Activated naive CD8-positive, alpha-beta T cell treated with anti-CD3 and anti-CD28 coated beads, Interleukin-2, amount 50 U/mL, for 24 hours (primary cell): ENCODE measurements at regions not wholly inside any gene's neighbourhood (a gene's known extent, or its start where the extent isn't known, plus 50 kb on each side); places are given as distances from the start of the nearest gene placed in this dataset.

Experiments used
- ATAC-seq: fragments of 150-1000 bp; cut with Tn5 transposase; one replicate; pipeline ENCODE4 v1.10.0; 2021
- DNase-seq: peaks from one replicate; pipeline ENCODE4 v3.0.0; 2021
- H3K27ac Mint-ChIP-seq: one replicate; pipeline ENCODE4 v1.8.0; 2021; ENCODE audit warnings: mild to moderate bottlenecking, mixed read lengths
- H3K27me3 Mint-ChIP-seq: one replicate; pipeline ENCODE4 v1.8.0; 2021; ENCODE audit warnings: mixed read lengths
- H3K36me3 Mint-ChIP-seq: one replicate; pipeline ENCODE4 v1.8.0; 2021; ENCODE audit warnings: low read depth, mixed read lengths
- H3K4me1 Mint-ChIP-seq: one replicate; pipeline ENCODE4 v1.8.0; 2021; ENCODE audit warnings: mixed read lengths
- H3K4me3 Mint-ChIP-seq: one replicate; pipeline ENCODE4 v1.8.0; 2021; ENCODE audit warnings: mild to moderate bottlenecking, moderate library complexity, mixed read lengths
- H3K9me3 Mint-ChIP-seq: one replicate; pipeline ENCODE4 v1.8.0; 2021; ENCODE audit warnings: mixed read lengths

GRCh38 chr14:62528296-62528695 is 517.0 kb downstream of the KCNH5 start:
- Mint-ChIP-seq H3K4me1 (no peaks in the 10 kb centered on the region), H3K27me3 (no peaks in the 10 kb centered on the region), H3K36me3 (no peaks in the 10 kb centered on the region), H3K9me3 (peaks cover 10% of the 10 kb centered on the region), H3K27ac (no peak overlapping the region), H3K4me3 (no peak overlapping the region)
- no peak for ATAC-seq
- DNase-seq = no peak

- Mint-ChIP-seq H3K4me1 (no peaks in the 10 kb centered on the region), H3K36me3 (no peaks in the 10 kb centered on the region), H3K27ac (no peak overlapping the region), H3K4me3 (no peak overlapping the region), H3K27me3 (no peaks in the 10 kb centered on the region), H3K9me3 (peaks cover 7% of the 10 kb centered on the region)
- no peak for ATAC-seq
- DNase-seq = no peak
These were observed 513.1 kb downstream of the KCNH5 start for GRCh38 chr14:62532181-62532580.

- ATAC-seq = no peak
These were observed 498.3 kb downstream of the KCNH5 start for GRCh38 chr14:62546862-62547474.

GRCh38 chr14:62557416-62557815 is 487.8 kb downstream of the KCNH5 start:
- Mint-ChIP-seq H3K9me3 (peaks cover 4% of the 10 kb centered on the region), H3K4me1 (no peaks in the 10 kb centered on the region), H3K4me3 (no peak overlapping the region), H3K27ac (no peak overlapping the region), H3K27me3 (no peaks in the 10 kb centered on the region), H3K36me3 (no peaks in the 10 kb centered on the region)
- ATAC-seq (no peak), DNase-seq (no peak)

More at GRCh38 chr14:62546862-62547474, 498.3 kb downstream of the KCNH5 start:
- H3K4me3 Mint-ChIP-seq = no peak overlapping the region
- no peaks in the 10 kb centered on the region for H3K36me3 Mint-ChIP-seq
- H3K27me3 Mint-ChIP-seq = no peaks in the 10 kb centered on the region
- peaks cover 20% of the 10 kb centered on the region for H3K9me3 Mint-ChIP-seq
- no peak for DNase-seq
- H3K4me1 Mint-ChIP-seq = no peaks in the 10 kb centered on the region
- no peak overlapping the region for H3K27ac Mint-ChIP-seq

GRCh38 chr14:62558451-62558850 is 486.8 kb downstream of the KCNH5 start:
- H3K4me1 Mint-ChIP-seq = no peaks in the 10 kb centered on the region
- H3K9me3 Mint-ChIP-seq = peaks cover 3% of the 10 kb centered on the region
- H3K4me3 Mint-ChIP-seq = no peak overlapping the region
- no peaks in the 10 kb centered on the region for H3K36me3 Mint-ChIP-seq
- ATAC-seq (no peak), DNase-seq (no peak)
- H3K27ac Mint-ChIP-seq = no peak overlapping the region
- H3K27me3 Mint-ChIP-seq = no peaks in the 10 kb centered on the region

GRCh38 chr14:62585247-62585646 is 460.0 kb downstream of the KCNH5 start:
- no peaks in the 10 kb centered on the region for H3K4me1 Mint-ChIP-seq
- H3K36me3 Mint-ChIP-seq = no peaks in the 10 kb centered on the region
- H3K9me3 Mint-ChIP-seq = peaks cover 9% of the 10 kb centered on the region
- ATAC-seq = no peak
- no peak overlapping the region for H3K27ac Mint-ChIP-seq
- H3K27me3 Mint-ChIP-seq = no peaks in the 10 kb centered on the region
- no peak for DNase-seq
- no peak overlapping the region for H3K4me3 Mint-ChIP-seq

GRCh38 chr14:62592877-62593276 is 452.4 kb downstream of the KCNH5 start:
- ATAC-seq (no peak), DNase-seq (no peak)
- no peak overlapping the region for H3K4me3 Mint-ChIP-seq
- H3K27me3 Mint-ChIP-seq = no peaks in the 10 kb centered on the region
- H3K4me1 Mint-ChIP-seq = no peaks in the 10 kb centered on the region
- H3K36me3 Mint-ChIP-seq = no peaks in the 10 kb centered on the region
- H3K27ac Mint-ChIP-seq = no peak overlapping the region
- H3K9me3 Mint-ChIP-seq = no peaks in the 10 kb centered on the region

- no peaks in the 10 kb centered on the region for H3K36me3 Mint-ChIP-seq
- no peaks in the 10 kb centered on the region for H3K4me1 Mint-ChIP-seq
- DNase-seq = no peak
- no peak overlapping the region for H3K27ac Mint-ChIP-seq
- peaks cover 10% of the 10 kb centered on the region for H3K9me3 Mint-ChIP-seq
- no peaks in the 10 kb centered on the region for H3K27me3 Mint-ChIP-seq
- H3K4me3 Mint-ChIP-seq = no peak overlapping the region
- no peak for ATAC-seq
These were observed 448.1 kb downstream of the KCNH5 start for GRCh38 chr14:62597143-62597542.

GRCh38 chr14:62599616-62600385 is 445.5 kb downstream of the KCNH5 start:
- Mint-ChIP-seq H3K4me3 (no peak overlapping the region), H3K9me3 (peaks cover 10% of the 10 kb centered on the region), H3K27me3 (no peaks in the 10 kb centered on the region), H3K27ac (no peak overlapping the region), H3K36me3 (no peaks in the 10 kb centered on the region), H3K4me1 (no peaks in the 10 kb centered on the region)
- DNase-seq (no peak), ATAC-seq (no peak)

- ATAC-seq = no peak
- Mint-ChIP-seq H3K36me3 (no peaks in the 10 kb centered on the region), H3K9me3 (peaks cover 10% of the 10 kb centered on the region), H3K4me3 (no peak overlapping the region), H3K4me1 (no peaks in the 10 kb centered on the region), H3K27me3 (no peaks in the 10 kb centered on the region), H3K27ac (no peak overlapping the region)
- DNase-seq = no peak
These were observed 442.5 kb downstream of the KCNH5 start for GRCh38 chr14:62602712-62603111.

GRCh38 chr14:62604524-62604923 is 440.7 kb downstream of the KCNH5 start:
- H3K27me3 Mint-ChIP-seq = no peaks in the 10 kb centered on the region
- no peak overlapping the region for H3K27ac Mint-ChIP-seq
- ATAC-seq (no peak), DNase-seq (no peak)
- no peaks in the 10 kb centered on the region for H3K9me3 Mint-ChIP-seq
- H3K36me3 Mint-ChIP-seq = no peaks in the 10 kb centered on the region
- H3K4me3 Mint-ChIP-seq = no peak overlapping the region
- no peaks in the 10 kb centered on the region for H3K4me1 Mint-ChIP-seq

GRCh38 chr14:62614122-62614521 is 431.1 kb downstream of the KCNH5 start:
- H3K27me3 Mint-ChIP-seq = no peaks in the 10 kb centered on the region
- H3K27ac Mint-ChIP-seq = no peak overlapping the region
- H3K36me3 Mint-ChIP-seq = no peaks in the 10 kb centered on the region
- DNase-seq (no peak), ATAC-seq (no peak)
- H3K4me1 Mint-ChIP-seq = no peaks in the 10 kb centered on the region
- peaks cover 10% of the 10 kb centered on the region for H3K9me3 Mint-ChIP-seq
- no peak overlapping the region for H3K4me3 Mint-ChIP-seq

GRCh38 chr14:62616668-62617067 is 428.6 kb downstream of the KCNH5 start:
- Mint-ChIP-seq H3K36me3 (no peaks in the 10 kb centered on the region), H3K27ac (no peak overlapping the region), H3K4me1 (no peaks in the 10 kb centered on the region), H3K4me3 (no peak overlapping the region), H3K9me3 (peaks cover 7% of the 10 kb centered on the region), H3K27me3 (no peaks in the 10 kb centered on the region)
- DNase-seq = no peak
- ATAC-seq = no peak

- no peaks in the 10 kb centered on the region for H3K36me3 Mint-ChIP-seq
- ATAC-seq (no peak), DNase-seq (no peak)
- no peak overlapping the region for H3K27ac Mint-ChIP-seq
- no peaks in the 10 kb centered on the region for H3K4me1 Mint-ChIP-seq
- H3K4me3 Mint-ChIP-seq = no peak overlapping the region
- no peaks in the 10 kb centered on the region for H3K27me3 Mint-ChIP-seq
- peaks cover 7% of the 10 kb centered on the region for H3K9me3 Mint-ChIP-seq
These were observed 418.8 kb downstream of the KCNH5 start for GRCh38 chr14:62626416-62626815.

GRCh38 chr14:62629176-62629725 is 416.0 kb downstream of the KCNH5 start:
- ATAC-seq = no peak
- H3K27ac Mint-ChIP-seq = no peak overlapping the region
- no peaks in the 10 kb centered on the region for H3K27me3 Mint-ChIP-seq
- H3K36me3 Mint-ChIP-seq = no peaks in the 10 kb centered on the region
- no peaks in the 10 kb centered on the region for H3K4me1 Mint-ChIP-seq
- peaks cover 3% of the 10 kb centered on the region for H3K9me3 Mint-ChIP-seq
- DNase-seq = no peak
- no peak overlapping the region for H3K4me3 Mint-ChIP-seq
